ENCODE measurements at regions not wholly inside any gene's neighbourhood (a gene's known extent, or its start where the extent isn't known, plus 50 kb on each side); places are given as distances from the start of the nearest gene placed in this dataset.

- no peak for TF ChIP-seq CTCF (IDR thresholded peaks at IDR 0.05; ENCODE audit: borderline replicate concordance, extremely low read depth, low read length, poor library complexity, severe bottlenecking)
- TF ChIP-seq EZH2 (IDR thresholded peaks at IDR 0.05; ENCODE audit: borderline replicate concordance, low read depth, low read length, severe bottlenecking): no peak
Measured at GRCh38 chr13:106113796-106114195, 421.7 kb downstream of the EFNB2 start.
